Endothelial cell of umbilical vein (primary cell): ENCODE measurements at regions not wholly inside any gene's neighbourhood (a gene's known extent, or its start where the extent isn't known, plus 50 kb on each side); places are given as distances from the start of the nearest gene placed in this dataset.

Source experiments
- BruUV-seq: library from RNA; stranded (reverse); fragments of 400-500 nt; replicated peaks from 2 replicates; lab custom pipeline; 2021; lab: Mats Ljungman, UMichigan
- CTCF ChIA-PET: fragments of 300-600, 350-600 bp; sonication (Branson Sonifier 250); formaldehyde crosslinking; loops from one replicate; lab custom pipeline; 2021; ENCODE audit warnings: antibody characterized with exemption, inconsistent platforms; lab: Charles Lee
- POLR2A ChIA-PET: fragments of 300-600, 350-600 bp; sonication (Branson Sonifier 250); formaldehyde crosslinking; loops from one replicate; lab custom pipeline; 2021; ENCODE audit warnings: antibody characterized with exemption, inconsistent platforms; lab: Charles Lee
- DNase-seq: peaks from one replicate; pipeline ENCODE4 v3.0.0-alpha.2; 2011; ENCODE audit warnings: low read depth, low spot score
- FAIRE-seq: peaks from 2 replicates; lab custom pipeline; 2011; peaks lifted over from hg19 to GRCh38; lab: Jason Lieb, UNC
- H2AFZ ChIP-seq: 2 replicates; pipeline ENCODE4 v1.6.0; 2012; ENCODE audit warnings: low read depth, low read length, control low read depth, inconsistent platforms
- H3K27ac ChIP-seq: 2 replicates; pipeline ENCODE4 v1.5.1; 2011; ENCODE audit warnings: low read depth, mild to moderate bottlenecking, control low read depth, low read length, moderate library complexity; ENCODE audit not compliant: insufficient read depth
- H3K27me3 ChIP-seq, 2 experiments: 2 replicates each; pipeline versions ENCODE4 v1.6.0 to v1.6.1; 2011; ENCODE audit warnings: low read length in 2 of 2, mixed read lengths in 1 of 2; ENCODE audit not compliant: control insufficient read depth in 2 of 2, insufficient read depth in 2 of 2
- H3K36me3 ChIP-seq, 2 experiments: 2 replicates in 1 of 2; 3 replicates in 1 of 2; pipeline ENCODE4 v1.5.1; 2011; ENCODE audit warnings: low read length in 2 of 2, mild to moderate bottlenecking in 1 of 2, moderate library complexity in 1 of 2; ENCODE audit not compliant: control insufficient read depth in 2 of 2, insufficient read depth in 2 of 2; ENCODE audit errors: extremely low read depth in 1 of 2
- H3K4me1 ChIP-seq: 3 replicates; pipeline ENCODE4 v1.5.1; 2011; ENCODE audit warnings: mild to moderate bottlenecking, low read length; ENCODE audit not compliant: control insufficient read depth, insufficient read depth; ENCODE audit errors: extremely low read depth
- H3K4me2 ChIP-seq: 2 replicates; pipeline ENCODE4 v1.6.1; 2011; ENCODE audit warnings: low read length, control low read depth, mixed read lengths; ENCODE audit not compliant: insufficient read depth
- H3K4me3 ChIP-seq, 3 experiments: fragments of 200-600 bp in 1 of 3; sonication (generic), shearing (Covaris generic) in 1 of 3; replicated peaks in 1 of 3; 2 replicates each; pipeline ENCODE4 v1.5.1; 2011 to 2016; ENCODE audit warnings: control low read depth in 3 of 3, low read length in 3 of 3, mild to moderate bottlenecking in 2 of 3, inconsistent platforms in 1 of 3, low read depth in 1 of 3, moderate library complexity in 1 of 3; ENCODE audit not compliant: insufficient read depth in 1 of 3
- H3K79me2 ChIP-seq: 2 replicates; pipeline ENCODE4 v1.6.0; 2012; ENCODE audit warnings: low read length, inconsistent platforms; ENCODE audit not compliant: control insufficient read depth, insufficient read depth
- H3K9ac ChIP-seq: replicated peaks from 2 replicates; pipeline ENCODE3; 2011; ENCODE audit warnings: low read length, control low read depth; ENCODE audit not compliant: insufficient read depth; ENCODE audit errors: extremely low read depth
- H3K9me1 ChIP-seq: replicated peaks from 3 replicates; pipeline ENCODE4 v1.6.0; 2011; ENCODE audit warnings: mild to moderate bottlenecking, low read length; ENCODE audit not compliant: control insufficient read depth, insufficient read depth; ENCODE audit errors: extremely low read depth
- H3K9me3 ChIP-seq: replicated peaks from 2 replicates; pipeline ENCODE4 v1.5.1; 2012; ENCODE audit warnings: low read length, inconsistent platforms; ENCODE audit not compliant: control insufficient read depth, insufficient read depth
- H4K20me1 ChIP-seq: replicated peaks from 2 replicates; pipeline ENCODE3; 2011; ENCODE audit warnings: mild to moderate bottlenecking, low read length; ENCODE audit not compliant: control insufficient read depth, insufficient read depth; ENCODE audit errors: extremely low read depth
- EZH2 ChIP-seq: IDR thresholded peaks from 2 replicates; pipeline ENCODE4 v1.6.1; 2012; ENCODE audit warnings: borderline replicate concordance, low read depth, mild to moderate bottlenecking, moderate library complexity, low read length, inconsistent platforms; ENCODE audit not compliant: severe bottlenecking
- FOS ChIP-seq: IDR thresholded peaks from 2 replicates; pipeline ENCODE4 v1.6.1; 2011; ENCODE audit warnings: mild to moderate bottlenecking, low read length, moderate library complexity, borderline replicate concordance; ENCODE audit not compliant: insufficient read depth
- GATA2 ChIP-seq: IDR thresholded peaks from 2 replicates; pipeline ENCODE4 v1.7.0; 2011; ENCODE audit warnings: low read depth, mild to moderate bottlenecking, moderate library complexity, mixed read lengths, low read length; ENCODE audit not compliant: insufficient read length, insufficient read depth
- JUN ChIP-seq: IDR thresholded peaks from 2 replicates; pipeline ENCODE4 v1.6.1; 2011; ENCODE audit warnings: borderline replicate concordance, low read depth; ENCODE audit not compliant: insufficient read length, insufficient read depth
- MAX ChIP-seq: IDR thresholded peaks from 2 replicates; pipeline ENCODE4 v1.6.1; 2011; ENCODE audit not compliant: insufficient read depth, insufficient read length
- MYC ChIP-seq: IDR thresholded peaks from one replicate; pipeline ENCODE4 v1.6.1; 2011; ENCODE audit warnings: mild to moderate bottlenecking, low read depth, low read length
- POLR2A ChIP-seq: IDR thresholded peaks from 2 replicates; pipeline ENCODE4 v1.6.1; 2012; ENCODE audit warnings: low read depth, mild to moderate bottlenecking, control low read depth, low read length
- POLR2AphosphoS5 ChIP-seq: IDR thresholded peaks from 2 replicates; pipeline ENCODE4 v1.6.1; 2012; ENCODE audit warnings: low read depth, mild to moderate bottlenecking, control low read depth, low read length, moderate library complexity; ENCODE audit not compliant: insufficient read depth
- dilution Hi-C: fragments of 300-500 bp; cut with MboI; formaldehyde crosslinking; loops from one replicate; pipeline ENCODE4 v1.15.0; 2019; ENCODE audit warnings: low sequenced_read_pairs; ENCODE audit not compliant: extremely low pct_ligation_motif_present
- intact Hi-C: fragments of 100-400 bp; cut with micrococcal nuclease; formaldehyde crosslinking; loops from one replicate; pipeline ENCODE4 v1.10.0; 2022
- TF ChIP-seq, protein P1 (sequence below), 2 donors: IDR thresholded peaks; 1 replicate in 1 of 2; 2 replicates in 1 of 2; pipeline ENCODE4 v1.5.1; 2011; ENCODE audit warnings: low read length in 2 of 2, mild to moderate bottlenecking in 2 of 2, moderate library complexity in 2 of 2, control low read depth in 1 of 2, inconsistent platforms in 1 of 2, low read depth in 1 of 2; ENCODE audit not compliant: insufficient read depth in 1 of 2; ENCODE audit errors: extremely low read depth in 1 of 2

DNA sequence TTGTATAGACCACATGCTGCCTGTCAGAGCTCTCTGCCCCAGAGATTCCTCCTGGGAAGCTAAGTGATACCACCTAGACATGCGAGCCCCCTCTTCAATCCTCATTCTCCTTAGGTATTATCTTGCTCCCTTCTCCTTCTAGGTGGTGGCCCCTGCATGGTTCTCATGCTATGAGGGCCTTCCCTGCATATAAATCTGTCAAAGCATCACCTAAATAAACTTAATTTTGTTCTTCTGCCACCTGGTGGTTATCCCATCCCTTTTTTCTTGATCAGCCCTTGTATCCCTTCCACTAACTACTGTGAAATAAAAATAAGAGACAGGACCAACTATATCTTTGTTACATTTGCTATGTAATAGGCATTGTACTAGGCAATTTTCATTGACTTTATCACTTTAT lies 242.1 kb downstream of the CDC14C start:
- Histone ChIP-seq H3K9me1 (no peaks in the 10 kb centered on the region), H4K20me1 (no peaks in the 10 kb centered on the region), H3K79me2 (no peaks in the 10 kb centered on the region), H3K4me3 (no peak overlapping the region), H3K9me3 (peaks cover 6% of the 10 kb centered on the region), H3K36me3 (no peaks in the 10 kb centered on the region), H3K27ac (no peak overlapping the region), H2AFZ (no peak overlapping the region), H3K9ac (no peak overlapping the region), H3K4me2 (no peak overlapping the region), H3K4me1 (no peaks in the 10 kb centered on the region), H3K27me3 (no peaks in the 10 kb centered on the region)
- DNase-seq = no peak
- intact Hi-C loops (no loop called here), dilution Hi-C loops (no loop called here)
- no TSS peak for BruUV-seq
- ChIA-PET CTCF (no interaction called here), POLR2A (no interaction called here)
- no peak for FAIRE-seq
- TF ChIP-seq JUN (no peak), MYC (no peak), EZH2 (no peak), FOS (no peak), POLR2AphosphoS5 (no peak), GATA2 (no peak), POLR2A (no peak), MAX (no peak)
- TF ChIP-seq, protein P1, sequence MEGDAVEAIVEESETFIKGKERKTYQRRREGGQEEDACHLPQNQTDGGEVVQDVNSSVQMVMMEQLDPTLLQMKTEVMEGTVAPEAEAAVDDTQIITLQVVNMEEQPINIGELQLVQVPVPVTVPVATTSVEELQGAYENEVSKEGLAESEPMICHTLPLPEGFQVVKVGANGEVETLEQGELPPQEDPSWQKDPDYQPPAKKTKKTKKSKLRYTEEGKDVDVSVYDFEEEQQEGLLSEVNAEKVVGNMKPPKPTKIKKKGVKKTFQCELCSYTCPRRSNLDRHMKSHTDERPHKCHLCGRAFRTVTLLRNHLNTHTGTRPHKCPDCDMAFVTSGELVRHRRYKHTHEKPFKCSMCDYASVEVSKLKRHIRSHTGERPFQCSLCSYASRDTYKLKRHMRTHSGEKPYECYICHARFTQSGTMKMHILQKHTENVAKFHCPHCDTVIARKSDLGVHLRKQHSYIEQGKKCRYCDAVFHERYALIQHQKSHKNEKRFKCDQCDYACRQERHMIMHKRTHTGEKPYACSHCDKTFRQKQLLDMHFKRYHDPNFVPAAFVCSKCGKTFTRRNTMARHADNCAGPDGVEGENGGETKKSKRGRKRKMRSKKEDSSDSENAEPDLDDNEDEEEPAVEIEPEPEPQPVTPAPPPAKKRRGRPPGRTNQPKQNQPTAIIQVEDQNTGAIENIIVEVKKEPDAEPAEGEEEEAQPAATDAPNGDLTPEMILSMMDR (IDR thresholded peaks at IDR 0.05; ENCODE audit: extremely low read depth in 1 of 2, insufficient read depth in 1 of 2, low read depth in 1 of 2, low read length in 2 of 2) = no peak
